H1 (cell line): ENCODE measurements at regions not wholly inside any gene's neighbourhood (a gene's known extent, or its start where the extent isn't known, plus 50 kb on each side); places are given as distances from the start of the nearest gene placed in this dataset.
"Not testable (repeated sequence)": the region's sequence is repeated elsewhere in the genome, so short reads cannot be mapped to it uniquely, and the experiment has no call there.

Experiments used
- SP4 ChIP-seq: IDR thresholded peaks from 2 replicates; pipeline ENCODE4 v1.6.1; 2012; ENCODE audit warnings: low read length, inconsistent platforms
- TAF1 ChIP-seq: IDR thresholded peaks from 2 replicates; pipeline ENCODE4 v1.6.1; 2011; ENCODE audit warnings: mild to moderate bottlenecking, low read depth, low read length

GRCh38 chr6:157176-157575 lies 135.1 kb upstream of the DUSP22 start:
- TF ChIP-seq TAF1, SP4: not testable (repeated sequence)
